GM19239 (cell line): ENCODE measurements at regions not wholly inside any gene's neighbourhood (a gene's known extent, or its start where the extent isn't known, plus 50 kb on each side); places are given as distances from the start of the nearest gene placed in this dataset.
A peak's percentile ranks its signal among the peaks of the same experiment; 100 is the strongest.

ENCODE experiments used
- DNase-seq: peaks from one replicate; pipeline ENCODE4 v3.0.0; 2011; ENCODE audit warnings: low spot score; ENCODE audit not compliant: insufficient read length
- FAIRE-seq: peaks from 2 replicates; lab custom pipeline; 2011; peaks lifted over from hg19 to GRCh38; lab: Jason Lieb, UNC

GRCh38 chr11:128206461-128206860 lies 380.9 kb downstream of the ETS1 start:
- FAIRE-seq (no peak), DNase-seq (no peak)

GRCh38 chr11:128205796-128206195 lies 381.6 kb downstream of the ETS1 start:
- FAIRE-seq (no peak), DNase-seq (no peak)

GRCh38 chr11:128204898-128205297 lies 382.5 kb downstream of the ETS1 start:
- FAIRE-seq (peak; percentile 31), DNase-seq (no peak)

- FAIRE-seq, result no peak
- no peak for DNase-seq
Observed at GRCh38 chr11:128201801-128202200, 385.6 kb downstream of the ETS1 start.

- no peak for DNase-seq
- no peak for FAIRE-seq
Observed at GRCh38 chr11:128201009-128201408, 386.3 kb downstream of the ETS1 start.

- no peak for DNase-seq
Observed at GRCh38 chr11:128200467-128200866, 386.9 kb downstream of the ETS1 start.

DNA sequence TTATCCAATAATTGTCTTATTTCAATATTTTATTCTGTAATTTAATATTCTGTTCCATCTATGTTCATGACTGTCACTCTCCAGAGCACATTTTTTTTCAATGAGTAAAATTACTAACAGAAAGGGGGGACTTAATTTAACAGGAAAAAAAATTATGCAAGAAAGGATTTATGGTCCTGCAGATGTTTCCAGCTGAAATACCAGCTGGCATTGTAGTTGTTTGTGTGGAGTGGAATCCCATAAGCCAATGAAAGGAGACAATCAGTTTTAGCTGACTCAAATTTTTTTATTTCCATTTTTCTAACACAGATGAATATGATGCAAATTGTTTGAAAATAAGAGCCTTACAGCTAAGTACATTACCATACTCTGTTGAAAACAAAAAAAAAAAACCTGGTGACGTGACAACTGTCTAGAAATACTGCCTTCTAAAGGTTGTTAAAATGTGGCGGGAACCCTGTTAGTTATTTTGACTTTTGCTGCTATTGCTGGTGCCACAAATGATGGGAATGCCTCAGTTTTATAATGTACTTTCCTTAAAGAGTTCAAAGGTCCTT lies 389.1 kb downstream of the ETS1 start:
- FAIRE-seq (no peak), DNase-seq (no peak)

More at GRCh38 chr11:128200467-128200866, 386.9 kb downstream of the ETS1 start:
- no peak for FAIRE-seq

DNA sequence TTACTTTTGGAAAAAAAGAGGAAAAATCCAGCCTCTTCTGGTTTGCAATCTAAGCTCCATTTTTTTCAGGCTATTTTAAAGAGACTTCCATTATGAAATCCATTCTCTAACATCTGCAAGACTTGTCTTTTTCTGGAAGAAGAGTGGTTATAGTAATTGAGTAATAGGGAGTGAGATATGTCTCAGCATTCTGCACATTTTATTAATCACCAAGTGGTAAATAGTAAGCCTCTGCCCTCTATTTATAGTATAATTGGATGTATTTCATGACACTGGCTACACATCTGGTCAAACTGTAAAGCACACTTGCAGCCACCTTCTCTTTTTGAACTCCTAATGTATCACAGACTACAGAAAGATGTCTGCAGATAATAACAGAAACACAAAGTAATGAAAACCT lies 391.1 kb downstream of the ETS1 start:
- FAIRE-seq, result no peak
- no peak for DNase-seq

GRCh38 chr11:128195756-128196155 lies 391.6 kb downstream of the ETS1 start:
- DNase-seq (no peak), FAIRE-seq (no peak)

DNA sequence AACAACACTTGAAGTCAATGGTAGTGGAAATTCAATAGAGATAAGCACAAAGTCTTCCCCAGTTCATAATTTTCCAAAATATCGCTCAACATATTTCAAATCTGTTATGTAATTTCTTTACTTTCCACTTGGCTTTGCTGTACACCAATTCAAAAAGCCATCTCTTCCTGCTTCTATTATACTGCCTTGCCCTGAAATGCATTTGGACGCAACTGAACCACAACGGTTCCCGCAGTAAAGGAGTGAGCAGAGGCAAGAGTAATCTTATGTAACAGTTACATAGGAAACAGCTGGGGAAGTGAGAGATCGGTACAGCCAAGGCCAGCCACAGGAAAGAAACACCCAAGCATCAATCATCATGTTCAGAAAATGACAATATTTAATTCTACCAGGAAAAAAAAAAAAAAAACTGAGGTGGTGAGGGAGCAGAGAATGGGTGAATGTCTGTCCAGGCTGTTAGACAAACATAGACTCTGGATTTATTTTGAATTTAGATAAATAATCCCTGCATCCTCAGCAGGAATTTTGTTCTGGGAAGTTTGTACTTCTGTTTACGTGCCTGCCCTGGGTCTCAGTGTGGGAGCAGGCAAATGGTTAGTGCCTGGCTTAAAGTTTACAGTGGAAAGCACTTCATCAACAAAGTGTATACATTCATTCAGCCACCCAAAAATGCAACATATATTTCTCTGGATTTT lies 392.2 kb downstream of the ETS1 start:
- FAIRE-seq, result no peak
- no peak for DNase-seq

GRCh38 chr11:128194216-128194615 lies 393.1 kb downstream of the ETS1 start:
- FAIRE-seq, result no peak

GRCh38 chr11:128193615-128194014 lies 393.7 kb downstream of the ETS1 start:
- DNase-seq (no peak), FAIRE-seq (no peak)

More at GRCh38 chr11:128194216-128194615, 393.1 kb downstream of the ETS1 start:
- no peak for DNase-seq

GRCh38 chr11:128190312-128190711 lies 397.0 kb downstream of the ETS1 start:
- FAIRE-seq (no peak), DNase-seq (no peak)

DNA sequence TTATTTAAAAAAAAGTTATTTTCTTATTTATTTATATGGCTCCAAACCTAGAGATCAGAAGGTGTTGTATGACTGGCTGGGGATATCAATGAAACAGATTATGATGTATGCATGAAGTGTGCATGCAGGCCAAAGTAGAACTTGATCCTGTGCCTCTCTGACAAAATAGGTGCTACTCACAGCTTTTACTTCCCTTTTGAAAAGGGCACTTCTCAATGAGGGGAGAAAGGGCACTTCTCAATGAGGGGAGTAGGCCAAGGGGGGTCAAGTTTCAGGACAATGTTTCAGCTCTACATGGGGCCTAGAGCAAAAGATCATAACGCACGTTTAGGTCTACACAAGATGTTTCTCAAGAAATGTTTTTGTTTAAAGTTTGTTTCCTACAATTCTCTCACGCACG lies 397.5 kb downstream of the ETS1 start:
- DNase-seq (no peak), FAIRE-seq (no peak)

DNA sequence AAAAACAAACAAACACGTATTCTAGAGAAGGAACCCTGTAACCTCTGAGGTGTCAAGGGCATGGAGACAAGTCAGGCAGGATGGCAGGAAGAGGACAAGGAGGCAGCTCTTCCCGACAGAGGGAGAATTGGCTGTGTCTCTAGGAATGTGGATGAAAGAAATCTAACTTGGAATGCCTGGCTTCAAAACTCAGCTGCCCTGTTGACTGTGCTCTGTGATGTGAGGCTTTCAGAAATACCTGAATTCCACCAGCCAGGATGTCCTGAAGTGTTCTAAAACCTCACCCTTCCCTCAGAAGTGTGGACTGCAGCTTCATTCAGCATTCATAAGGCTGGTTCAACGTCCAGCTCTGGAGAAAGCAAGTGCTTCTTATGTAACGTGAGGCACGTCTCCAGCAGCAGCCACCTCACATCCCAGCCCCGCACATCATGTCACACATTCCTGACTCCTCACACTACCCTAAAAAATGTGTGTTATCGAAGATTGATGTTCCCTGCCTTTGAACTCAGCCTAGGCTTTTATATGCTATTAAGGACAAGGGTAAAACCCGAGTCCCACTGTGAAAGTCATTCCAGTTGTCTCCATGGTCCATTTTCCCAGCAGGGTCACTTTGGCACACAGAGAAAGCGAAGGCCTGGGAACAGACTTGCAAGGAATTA lies 398.9 kb downstream of the ETS1 start:
- no peak for FAIRE-seq
- no peak for DNase-seq

GRCh38 chr11:128187835-128188234 lies 399.5 kb downstream of the ETS1 start:
- FAIRE-seq (no peak), DNase-seq (no peak)

- DNase-seq, result no peak
- FAIRE-seq, result no peak
Observed at GRCh38 chr11:128187377-128187776, 400.0 kb downstream of the ETS1 start.

DNA sequence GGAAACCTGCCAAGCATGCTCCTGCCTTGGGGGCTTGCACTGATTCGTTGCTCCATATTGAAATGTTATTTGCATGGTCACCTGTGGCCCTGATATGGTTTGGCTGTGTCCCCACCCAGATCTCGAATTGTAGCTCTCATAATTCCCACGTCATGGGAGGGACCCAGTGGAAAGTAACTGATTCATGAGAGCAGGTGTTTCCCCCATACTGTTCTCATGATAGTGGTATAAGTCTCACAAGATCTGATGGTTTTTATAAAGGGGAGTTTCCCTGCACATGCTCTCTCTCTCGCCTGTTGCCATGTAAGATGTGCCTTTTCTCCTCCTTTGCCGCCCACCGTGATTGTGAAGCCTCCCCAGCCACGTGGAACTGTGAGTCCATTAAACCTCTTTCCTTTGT lies 402.4 kb downstream of the ETS1 start:
- no peak for FAIRE-seq
- DNase-seq, result no peak

- no peak for FAIRE-seq
Observed at GRCh38 chr11:128182844-128183243, 404.5 kb downstream of the ETS1 start.

DNA sequence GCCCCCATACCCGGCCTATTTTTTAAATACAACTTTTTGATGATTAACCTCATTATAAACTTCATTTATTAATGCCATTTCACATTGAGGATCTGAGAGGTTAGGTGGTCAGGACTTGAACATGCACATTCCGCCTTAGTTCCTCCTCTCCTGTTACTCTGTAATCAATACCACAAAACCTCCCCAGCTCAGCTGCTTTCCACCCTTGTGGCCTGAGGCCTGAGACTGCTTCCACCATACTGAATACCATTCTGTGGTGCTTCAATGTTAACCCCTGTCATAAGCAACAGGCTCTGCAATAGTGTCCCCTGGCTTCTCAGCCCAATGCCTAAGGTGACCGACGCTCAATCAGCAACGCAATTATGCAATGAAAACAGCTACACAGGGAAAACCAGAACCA lies 405.4 kb downstream of the ETS1 start:
- DNase-seq, result no peak
- no peak for FAIRE-seq

More at GRCh38 chr11:128182844-128183243, 404.5 kb downstream of the ETS1 start:
- DNase-seq, result no peak

- FAIRE-seq (no peak), DNase-seq (no peak)
Observed at GRCh38 chr11:128181088-128181480, 406.3 kb downstream of the ETS1 start.
